ENCODE measurements at regions not wholly inside any gene's neighbourhood (a gene's known extent, or its start where the extent isn't known, plus 50 kb on each side); places are given as distances from the start of the nearest gene placed in this dataset.
A peak's percentile ranks its signal among the peaks of the same experiment; 100 is the strongest.

- no peak for DNase-seq (ENCODE audit: low spot score)
Observed at GRCh38 chr2:216808805-216809425, 50.9 kb downstream of the TNP1 start.

GRCh38 chr2:216807857-216808272 is 52.0 kb downstream of the TNP1 start:
- peak; percentile 21 for DNase-seq (ENCODE audit: low spot score)

- no peak for DNase-seq (ENCODE audit: low spot score)
Observed at GRCh38 chr2:216804357-216805350, 55.2 kb downstream of the TNP1 start.

- DNase-seq (ENCODE audit: low spot score), result no peak
Observed at GRCh38 chr2:216803791-216804190, 56.1 kb downstream of the TNP1 start.

- DNase-seq (ENCODE audit: low spot score), result no peak
Observed at GRCh38 chr2:216802516-216803215, 57.2 kb downstream of the TNP1 start.

- DNase-seq (ENCODE audit: low spot score), result no peak
Observed at GRCh38 chr2:216800836-216801235, 59.0 kb downstream of the TNP1 start.

GRCh38 chr2:216799873-216800431 is 59.9 kb downstream of the TNP1 start:
- peak; percentile 50 for DNase-seq (ENCODE audit: low spot score)

GRCh38 chr2:216796115-216796840 is 63.6 kb downstream of the TNP1 start:
- DNase-seq (ENCODE audit: low spot score), result no peak

GRCh38 chr2:216793386-216793785 is 66.5 kb downstream of the TNP1 start:
- DNase-seq (ENCODE audit: low spot score), result no peak

GRCh38 chr2:216792222-216793021 is 67.4 kb downstream of the TNP1 start:
- DNase-seq (ENCODE audit: low spot score), result peak; percentile 82

- no peak for DNase-seq (ENCODE audit: low spot score)
Observed at GRCh38 chr2:216791303-216791702, 68.6 kb downstream of the TNP1 start.

- no peak for DNase-seq (ENCODE audit: low spot score)
Observed at GRCh38 chr2:216789081-216789480, 70.8 kb downstream of the TNP1 start.

GRCh38 chr2:216787851-216788540 is 71.9 kb downstream of the TNP1 start:
- DNase-seq (ENCODE audit: low spot score), result no peak

- no peak for DNase-seq (ENCODE audit: low spot score)
Observed at GRCh38 chr2:216786676-216787075, 73.2 kb downstream of the TNP1 start.

GRCh38 chr2:216784456-216784855 is 75.4 kb downstream of the TNP1 start:
- DNase-seq (ENCODE audit: low spot score), result no peak

- no peak for DNase-seq (ENCODE audit: low spot score)
Observed at GRCh38 chr2:216781709-216782108, 78.2 kb downstream of the TNP1 start.

GRCh38 chr2:216780843-216781242 is 79.0 kb downstream of the TNP1 start:
- no peak for DNase-seq (ENCODE audit: low spot score)

GRCh38 chr2:216777637-216778273 is 82.1 kb downstream of the TNP1 start:
- DNase-seq (ENCODE audit: low spot score), result peak; percentile 89

GRCh38 chr2:216776066-216776850 is 80.9 kb upstream of the IGFBP5 start:
- DNase-seq (ENCODE audit: low spot score), result peak; percentile 73
